ENCODE measurements at regions not wholly inside any gene's neighbourhood (a gene's known extent, or its start where the extent isn't known, plus 50 kb on each side); places are given as distances from the start of the nearest gene placed in this dataset.

DNA sequence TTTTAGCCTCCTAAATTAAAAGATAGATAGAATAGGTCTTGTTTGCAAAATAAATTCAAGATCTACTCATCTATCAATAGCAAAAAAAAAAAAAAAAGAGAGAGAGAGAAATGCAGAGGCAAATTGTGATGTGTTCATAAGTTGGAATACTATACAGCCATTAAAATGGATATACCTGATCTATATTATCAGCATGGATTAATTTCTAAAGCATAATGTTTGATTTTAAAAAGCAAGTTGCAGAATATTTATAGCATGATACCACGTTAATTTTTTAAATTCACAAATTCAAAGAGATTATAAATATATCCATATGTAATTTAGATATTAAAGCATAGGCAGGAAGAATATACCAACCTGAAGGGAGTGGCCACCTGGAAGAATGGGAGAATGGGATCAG lies 114.9 kb upstream of the PTPRT start:
- intact Hi-C loops (cut with micrococcal nuclease): no loop called here
- Histone ChIP-seq H3K9ac (ENCODE audit: low read length) (no peak overlapping the region), H3K27ac (ENCODE audit: low read length) (no peak overlapping the region), H3K4me2 (ENCODE audit: low read length) (no peak overlapping the region), H2AFZ (ENCODE audit: low read length) (no peak overlapping the region), H3K36me3 (ENCODE audit: low read depth, low read length) (no peaks in the 10 kb centered on the region), H3K9me2 (replicated peaks; ENCODE audit: low read length) (no peaks in the 10 kb centered on the region), H3K27me3 (ENCODE audit: low read length) (no peaks in the 10 kb centered on the region), H3K4me3 (ENCODE audit: low read length) (no peak overlapping the region), H3K4me1 (ENCODE audit: insufficient read depth, low read length) (no peaks in the 10 kb centered on the region), H4K20me1 (ENCODE audit: low read length) (no peaks in the 10 kb centered on the region), H3F3A (ENCODE audit: low read length, unreplicated experiment) (no peaks in the 10 kb centered on the region), H3K9me3 (ENCODE audit: low read length) (no peaks in the 10 kb centered on the region), H3K79me2 (ENCODE audit: low read length) (no peaks in the 10 kb centered on the region)
- ChIA-PET CTCF (no interaction called here), POLR2A (ENCODE audit: unreplicated experiment) (no interaction called here)
- DNase-seq: no peak
- BruUV-seq (replicated peaks): no TSS peak
- ATAC-seq: no peak
- TF ChIP-seq, protein P1, sequence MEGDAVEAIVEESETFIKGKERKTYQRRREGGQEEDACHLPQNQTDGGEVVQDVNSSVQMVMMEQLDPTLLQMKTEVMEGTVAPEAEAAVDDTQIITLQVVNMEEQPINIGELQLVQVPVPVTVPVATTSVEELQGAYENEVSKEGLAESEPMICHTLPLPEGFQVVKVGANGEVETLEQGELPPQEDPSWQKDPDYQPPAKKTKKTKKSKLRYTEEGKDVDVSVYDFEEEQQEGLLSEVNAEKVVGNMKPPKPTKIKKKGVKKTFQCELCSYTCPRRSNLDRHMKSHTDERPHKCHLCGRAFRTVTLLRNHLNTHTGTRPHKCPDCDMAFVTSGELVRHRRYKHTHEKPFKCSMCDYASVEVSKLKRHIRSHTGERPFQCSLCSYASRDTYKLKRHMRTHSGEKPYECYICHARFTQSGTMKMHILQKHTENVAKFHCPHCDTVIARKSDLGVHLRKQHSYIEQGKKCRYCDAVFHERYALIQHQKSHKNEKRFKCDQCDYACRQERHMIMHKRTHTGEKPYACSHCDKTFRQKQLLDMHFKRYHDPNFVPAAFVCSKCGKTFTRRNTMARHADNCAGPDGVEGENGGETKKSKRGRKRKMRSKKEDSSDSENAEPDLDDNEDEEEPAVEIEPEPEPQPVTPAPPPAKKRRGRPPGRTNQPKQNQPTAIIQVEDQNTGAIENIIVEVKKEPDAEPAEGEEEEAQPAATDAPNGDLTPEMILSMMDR (conservative IDR thresholded peaks at IDR 0.05; ENCODE audit: low read depth, low read length): no peak
- no peak for TF ChIP-seq EZH2 (IDR thresholded peaks at IDR 0.05; ENCODE audit: low read length, unreplicated experiment)
- no peak for TF ChIP-seq EZH2phosphoT487 (IDR thresholded peaks at IDR 0.05; ENCODE audit: borderline replicate concordance, low read length)

DNA sequence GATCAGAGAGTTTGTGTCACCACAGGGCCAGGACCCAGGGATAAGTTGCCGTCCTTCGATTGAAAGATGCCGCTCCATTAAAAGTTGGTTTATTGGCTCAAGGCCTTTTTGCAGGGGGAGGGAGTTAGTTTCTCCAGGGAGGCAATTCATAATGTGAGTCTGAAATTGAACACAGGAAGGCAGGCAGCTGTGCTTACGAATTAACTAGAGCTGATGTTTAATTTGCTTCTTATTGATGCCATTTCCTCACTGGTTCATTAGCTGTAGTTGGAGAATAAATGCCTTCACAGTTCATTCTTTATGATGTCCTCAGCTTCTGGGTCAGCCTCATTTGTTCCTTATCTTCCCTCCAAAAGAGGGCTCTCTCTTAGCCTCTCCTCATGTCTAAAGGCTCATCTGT lies 113.2 kb upstream of the PTPRT start:
- TF ChIP-seq, protein P1 (conservative IDR thresholded peaks at IDR 0.05; ENCODE audit: low read depth, low read length): no peak
- TF ChIP-seq EZH2 (IDR thresholded peaks at IDR 0.05; ENCODE audit: low read length, unreplicated experiment) (no peak), EZH2phosphoT487 (IDR thresholded peaks at IDR 0.05; ENCODE audit: borderline replicate concordance, low read length) (no peak)
- H3K9ac ChIP-seq (ENCODE audit: low read length): no peak overlapping the region
- intact Hi-C loops (cut with micrococcal nuclease): no loop called here
- no peaks in the 10 kb centered on the region for H3K36me3 ChIP-seq (ENCODE audit: low read depth, low read length)
- H3K4me1 ChIP-seq (ENCODE audit: insufficient read depth, low read length): no peaks in the 10 kb centered on the region
- H3K4me3 ChIP-seq (ENCODE audit: low read length): no peak overlapping the region
- no peaks in the 10 kb centered on the region for H3K27me3 ChIP-seq (ENCODE audit: low read length)
- H2AFZ ChIP-seq (ENCODE audit: low read length): no peak overlapping the region
- no peaks in the 10 kb centered on the region for H3K79me2 ChIP-seq (ENCODE audit: low read length)
- H3K9me2 ChIP-seq (replicated peaks; ENCODE audit: low read length): no peaks in the 10 kb centered on the region
- H3K9me3 ChIP-seq (ENCODE audit: low read length): no peaks in the 10 kb centered on the region
- DNase-seq (no peak), ATAC-seq (no peak)
- H3F3A ChIP-seq (ENCODE audit: low read length, unreplicated experiment): no peaks in the 10 kb centered on the region
- H3K4me2 ChIP-seq (ENCODE audit: low read length): no peak overlapping the region
- ChIA-PET CTCF (no interaction called here), POLR2A (ENCODE audit: unreplicated experiment) (no interaction called here)
- no peak overlapping the region for H3K27ac ChIP-seq (ENCODE audit: low read length)
- no TSS peak for BruUV-seq (replicated peaks)
- no peaks in the 10 kb centered on the region for H4K20me1 ChIP-seq (ENCODE audit: low read length)

DNA sequence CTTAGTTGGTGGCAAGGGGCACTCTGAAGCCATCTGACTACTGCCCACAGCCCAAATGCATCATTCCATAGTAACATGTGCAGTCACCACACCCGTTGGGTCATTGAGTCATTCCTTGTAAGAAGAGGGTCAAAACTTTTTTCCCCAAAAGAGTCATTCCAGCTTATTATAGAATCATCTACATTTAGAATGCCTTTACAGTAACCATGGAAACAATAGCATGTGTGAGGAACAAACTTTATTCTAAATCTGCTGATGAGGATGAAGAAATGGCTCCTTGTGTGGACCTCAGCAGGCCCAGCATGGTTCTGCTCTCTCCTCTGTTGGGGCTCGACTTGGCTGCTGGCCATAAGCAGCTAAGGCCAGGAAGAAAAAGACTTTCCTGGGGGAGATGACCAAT lies 111.2 kb upstream of the PTPRT start:
- DNase-seq (no peak), ATAC-seq (no peak)
- H4K20me1 ChIP-seq (ENCODE audit: low read length): no peaks in the 10 kb centered on the region
- no peak overlapping the region for H3K9ac ChIP-seq (ENCODE audit: low read length)
- no peak overlapping the region for H3K4me3 ChIP-seq (ENCODE audit: low read length)
- H3K4me2 ChIP-seq (ENCODE audit: low read length): no peak overlapping the region
- TF ChIP-seq, protein P1 (conservative IDR thresholded peaks at IDR 0.05; ENCODE audit: low read depth, low read length): no peak
- TF ChIP-seq EZH2phosphoT487 (IDR thresholded peaks at IDR 0.05; ENCODE audit: borderline replicate concordance, low read length) (no peak), EZH2 (IDR thresholded peaks at IDR 0.05; ENCODE audit: low read length, unreplicated experiment) (no peak)
- POLR2A ChIA-PET (ENCODE audit: unreplicated experiment): no interaction called here
- no peaks in the 10 kb centered on the region for H3K79me2 ChIP-seq (ENCODE audit: low read length)
- intact Hi-C loops (cut with micrococcal nuclease): no loop called here
- no peaks in the 10 kb centered on the region for H3K9me2 ChIP-seq (replicated peaks; ENCODE audit: low read length)
- no peaks in the 10 kb centered on the region for H3F3A ChIP-seq (ENCODE audit: low read length, unreplicated experiment)
- no peak overlapping the region for H3K27ac ChIP-seq (ENCODE audit: low read length)
- no peaks in the 10 kb centered on the region for H3K36me3 ChIP-seq (ENCODE audit: low read depth, low read length)
- CTCF ChIA-PET: no interaction called here
- no peaks in the 10 kb centered on the region for H3K9me3 ChIP-seq (ENCODE audit: low read length)
- no peak overlapping the region for H2AFZ ChIP-seq (ENCODE audit: low read length)
- H3K27me3 ChIP-seq (ENCODE audit: low read length): 0 out of 2 replicates have a peak, but pooled peaks cover 13% of the 10 kb centered on the region
- no TSS peak for BruUV-seq (replicated peaks)
- no peaks in the 10 kb centered on the region for H3K4me1 ChIP-seq (ENCODE audit: insufficient read depth, low read length)
